IMR-90 (cell line): ENCODE measurements at regions not wholly inside any gene's neighbourhood (a gene's known extent, or its start where the extent isn't known, plus 50 kb on each side); places are given as distances from the start of the nearest gene placed in this dataset.

Source experiments
- ATAC-seq: fragments of 200-7000 bp; cut with Tn5 transposase; 2 replicates; pipeline ENCODE4 v1.9.1; 2020; ENCODE audit warnings: low read depth, mild to moderate bottlenecking, moderate library complexity
- BruUV-seq: library from RNA; stranded (reverse); fragments of 400-500 nt; replicated peaks from 2 replicates; lab custom pipeline; 2021; lab: Mats Ljungman, UMichigan
- CTCF ChIA-PET: fragments of 300-600 bp; formaldehyde crosslinking; extraction: SDS; loops from one replicate; lab custom pipeline; 2021; ENCODE audit warnings: antibody characterized with exemption; lab: Yijun Ruan, JAX
- POLR2A ChIA-PET: fragments of 300-600 bp; sonication (Branson Sonifier 250); formaldehyde crosslinking; loops from one replicate; lab custom pipeline; 2022; ENCODE audit warnings: antibody characterized with exemption; ENCODE audit not compliant: unreplicated experiment; lab: Charles Lee
- DNase-seq: peaks from one replicate; pipeline ENCODE4 v3.0.0; 2013
- H2AFZ ChIP-seq: replicated peaks from 2 replicates; pipeline ENCODE3; 2013; ENCODE audit warnings: low read length, mild to moderate bottlenecking; ENCODE audit not compliant: poor library complexity
- H2AK5ac ChIP-seq: 2 replicates; pipeline ENCODE4 v1.6.1; 2013; ENCODE audit warnings: low read depth, low read length, inconsistent platforms
- H2AK9ac ChIP-seq: replicated peaks from 2 replicates; pipeline ENCODE3; 2013; ENCODE audit warnings: mild to moderate bottlenecking, low read depth, low read length, moderate library complexity; ENCODE audit not compliant: poor library complexity
- H2BK120ac ChIP-seq: 2 replicates; pipeline ENCODE4 v1.6.1; 2013; ENCODE audit warnings: low read depth, low read length, inconsistent platforms
- H2BK15ac ChIP-seq: 3 replicates; pipeline ENCODE4 v1.6.1; 2013; ENCODE audit warnings: low read depth, low read length, inconsistent platforms
- H2BK20ac ChIP-seq: 2 replicates; pipeline ENCODE4 v1.6.1; 2013; ENCODE audit warnings: low read depth, mild to moderate bottlenecking, inconsistent platforms, low read length, moderate library complexity
- H2BK5ac ChIP-seq: 2 replicates; pipeline ENCODE4 v1.6.1; 2013; ENCODE audit warnings: mild to moderate bottlenecking, low read depth, low read length, inconsistent platforms; ENCODE audit not compliant: poor library complexity, severe bottlenecking
- H3K14ac ChIP-seq: replicated peaks from 2 replicates; pipeline ENCODE4 v1.6.1; 2013; ENCODE audit warnings: low read depth, low read length, inconsistent platforms
- H3K18ac ChIP-seq: 2 replicates; pipeline ENCODE4 v1.6.1; 2013; ENCODE audit warnings: low read depth, low read length, control low read depth
- H3K23ac ChIP-seq: 2 replicates; pipeline ENCODE4 v1.6.1; 2013; ENCODE audit warnings: low read depth, low read length, inconsistent platforms
- H3K27ac ChIP-seq: 2 replicates; pipeline ENCODE4 v1.5.1; 2013; ENCODE audit warnings: mild to moderate bottlenecking, control low read depth, low read length; ENCODE audit not compliant: insufficient read depth
- H3K27me3 ChIP-seq: 2 replicates; pipeline ENCODE4 v1.6.1; 2013; ENCODE audit warnings: low read length; ENCODE audit not compliant: control insufficient read depth, insufficient read depth
- H3K36me3 ChIP-seq: 2 replicates; pipeline ENCODE4 v1.6.1; 2013; ENCODE audit warnings: low read length, mixed read lengths; ENCODE audit not compliant: control insufficient read depth, insufficient read depth
- H3K4ac ChIP-seq: 2 replicates; pipeline ENCODE4 v1.6.1; 2013; ENCODE audit warnings: low read depth, low read length, inconsistent platforms
- H3K4me1 ChIP-seq: 2 replicates; pipeline ENCODE4 v1.6.1; 2013; ENCODE audit warnings: low read length, mixed read lengths; ENCODE audit not compliant: control insufficient read depth, insufficient read depth
- H3K4me2 ChIP-seq: 2 replicates; pipeline ENCODE4 v1.6.1; 2013; ENCODE audit warnings: low read depth, mild to moderate bottlenecking, control low read depth, low read length, moderate library complexity
- H3K4me3 ChIP-seq: 2 replicates; pipeline ENCODE4 v1.5.1; 2013; ENCODE audit warnings: low read depth, mild to moderate bottlenecking, control low read depth, low read length, moderate library complexity; ENCODE audit not compliant: insufficient read depth
- H3K56ac ChIP-seq: 2 replicates; pipeline ENCODE4 v1.6.1; 2013; ENCODE audit warnings: low read length, inconsistent platforms; ENCODE audit not compliant: insufficient read depth; ENCODE audit errors: extremely low read depth
- H3K79me1 ChIP-seq, 2 experiments: 2 replicates each; pipeline ENCODE4 v1.6.1; 2013; ENCODE audit warnings: low read length in 2 of 2, inconsistent platforms in 1 of 2, low read depth in 1 of 2
- H3K9ac ChIP-seq: 2 replicates; pipeline ENCODE4 v1.6.1; 2013; ENCODE audit warnings: low read depth, low read length, control low read depth
- H3K9me1 ChIP-seq: 2 replicates; pipeline ENCODE4 v1.6.1; 2013; ENCODE audit warnings: low read length, inconsistent platforms; ENCODE audit not compliant: insufficient read depth
- H3K9me3 ChIP-seq: 2 replicates; pipeline ENCODE4 v1.6.1; 2013; ENCODE audit warnings: low read length; ENCODE audit not compliant: control insufficient read depth, insufficient read depth
- H4K20me1 ChIP-seq: 2 replicates; pipeline ENCODE4 v1.6.1; 2013; ENCODE audit warnings: low read length, inconsistent platforms; ENCODE audit not compliant: insufficient read depth
- H4K5ac ChIP-seq: 2 replicates; pipeline ENCODE4 v1.6.1; 2013; ENCODE audit warnings: mild to moderate bottlenecking, low read depth, low read length, control low read depth
- H4K8ac ChIP-seq, 2 experiments: 2 replicates each; pipeline ENCODE4 v1.6.1; 2013; ENCODE audit warnings: low read depth in 2 of 2, low read length in 2 of 2, control low read depth in 1 of 2, inconsistent platforms in 1 of 2
- H4K91ac ChIP-seq: 2 replicates; pipeline ENCODE4 v1.6.1; 2013; ENCODE audit warnings: low read depth, low read length, inconsistent platforms; ENCODE audit not compliant: insufficient read depth
- MAZ ChIP-seq: IDR thresholded peaks from 2 replicates; pipeline ENCODE4 v1.6.1; 2012; ENCODE audit warnings: low read depth, mild to moderate bottlenecking, low read length, improper control_type of control experiment, moderate library complexity, borderline replicate concordance
- NFE2L2 ChIP-seq: fragments of 150-350 bp; IDR thresholded peaks from 2 replicates; pipeline ENCODE4 v1.6.1; 2016; ENCODE audit warnings: low read depth, mild to moderate bottlenecking, low read length
- RAD21 ChIP-seq: IDR thresholded peaks from 2 replicates; pipeline ENCODE4 v1.6.1; 2012; ENCODE audit warnings: low read length, improper control_type of control experiment
- WGBS, 2 experiments: methylation state at CpG; one replicate each; pipeline versions ENCODE4 v1.1.5 to v1.1.7; 2013; ENCODE audit warnings: missing lambda C conversion rate in 2 of 2; ENCODE audit not compliant: insufficient read length in 1 of 2; ENCODE audit errors: extremely low coverage in 2 of 2; 5-methylcytosine and 5-hydroxymethylcytosine counted together
- dilution Hi-C: fragments of 300-500 bp; cut with HindIII; formaldehyde crosslinking; loops from one replicate; pipeline ENCODE4 v1.14.3; 2018; ENCODE audit warnings: low sequenced_read_pairs; ENCODE audit not compliant: unreplicated experiment
- in situ Hi-C: fragments of 300-500 bp; cut with MboI; formaldehyde crosslinking; loops from 3 replicates; pipeline ENCODE4 v1.14.3; 2019; ENCODE audit warnings: low sequenced_read_pairs, inconsistent platforms, mixed read lengths
- intact Hi-C: fragments of 100-400 bp; cut with micrococcal nuclease; formaldehyde crosslinking; loops from 2 replicates; pipeline ENCODE4 v1.10.0; 2022

GRCh38 chr12:31201382-31201781 lies 124.6 kb downstream of the SINHCAF start:
- no peaks in the 10 kb centered on the region for H3K9me1 ChIP-seq
- no peak overlapping the region for H3K9ac ChIP-seq
- peaks cover 2% of the 10 kb centered on the region for H3K27me3 ChIP-seq
- no peak overlapping the region for H2BK15ac ChIP-seq
- ATAC-seq (no peak), DNase-seq (no peak)
- no peak overlapping the region for H4K5ac ChIP-seq
- no peak overlapping the region for H2AFZ ChIP-seq
- no peak overlapping the region for H2BK120ac ChIP-seq
- H2BK20ac ChIP-seq: no peak overlapping the region
- H3K14ac ChIP-seq: no peak overlapping the region
- in situ Hi-C loops: no loop called here
- no peak overlapping the region for H3K23ac ChIP-seq
- H3K56ac ChIP-seq: no peak overlapping the region
- no peak overlapping the region for H4K91ac ChIP-seq
- H4K8ac ChIP-seq: no peak overlapping the region
- H3K9me3 ChIP-seq: no peaks in the 10 kb centered on the region
- H2BK5ac ChIP-seq: no peak overlapping the region
- H3K27ac ChIP-seq: no peak overlapping the region
- H3K4me3 ChIP-seq: no peak overlapping the region
- H3K18ac ChIP-seq: no peak overlapping the region
- no peak overlapping the region for H2AK5ac ChIP-seq
- no TSS peak for BruUV-seq
- intact Hi-C loops: no loop called here
- no peak overlapping the region for H3K4me2 ChIP-seq
- no CpG with 5 or more reads among the region's 1 CpG for WGBS, 2 experiments
- dilution Hi-C loops: no loop called here
- ChIA-PET CTCF (no interaction called here), POLR2A (no interaction called here)
- no peak overlapping the region for H3K4ac ChIP-seq
- TF ChIP-seq MAZ (no peak), NFE2L2 (no peak), RAD21 (no peak)
- no peaks in the 10 kb centered on the region for H4K20me1 ChIP-seq
- no peaks in the 10 kb centered on the region for H3K36me3 ChIP-seq
- no peaks in the 10 kb centered on the region for H3K79me1 ChIP-seq
- H3K4me1 ChIP-seq: no peaks in the 10 kb centered on the region
- H2AK9ac ChIP-seq: no peak overlapping the region
